NCI-H128 (cell line): ENCODE measurements at regions not wholly inside any gene's neighbourhood (a gene's known extent, or its start where the extent isn't known, plus 50 kb on each side); places are given as distances from the start of the nearest gene placed in this dataset.

Source experiments
- DNase-seq: peaks from one replicate; lab custom pipeline; 2025; ENCODE audit not compliant: unreplicated experiment; lab: John Stamatoyannopoulos, UW

- DNase-seq, result no peak
Measured at GRCh38 chr15:69902414-69903062, 195.2 kb downstream of the TLE3 start.

GRCh38 chr15:69903470-69904469, 193.9 kb downstream of the TLE3 start:
- DNase-seq, result no peak

- DNase-seq, result no peak
Measured at GRCh38 chr15:69906256-69907185, 191.2 kb downstream of the TLE3 start.

GRCh38 chr15:69908060-69908459, 189.7 kb downstream of the TLE3 start:
- no peak for DNase-seq

- no peak for DNase-seq
Measured at GRCh38 chr15:69908590-69909420, 188.9 kb downstream of the TLE3 start.

- DNase-seq, result no peak
Measured at GRCh38 chr15:69909719-69910444, 187.8 kb downstream of the TLE3 start.

GRCh38 chr15:69910514-69910913, 187.2 kb downstream of the TLE3 start:
- DNase-seq, result no peak

- DNase-seq, result no peak
Measured at GRCh38 chr15:69912116-69912515, 185.6 kb downstream of the TLE3 start.

GRCh38 chr15:69914040-69914439, 183.7 kb downstream of the TLE3 start:
- no peak for DNase-seq

- DNase-seq, result no peak
Measured at GRCh38 chr15:69914960-69915359, 182.8 kb downstream of the TLE3 start.

GRCh38 chr15:69916169-69916785, 181.4 kb downstream of the TLE3 start:
- no peak for DNase-seq

GRCh38 chr15:69917056-69917455, 180.7 kb downstream of the TLE3 start:
- DNase-seq, result no peak

GRCh38 chr15:69919816-69920215, 177.9 kb downstream of the TLE3 start:
- DNase-seq, result no peak

- DNase-seq, result no peak
Measured at GRCh38 chr15:69920221-69920620, 177.5 kb downstream of the TLE3 start.

GRCh38 chr15:69921626-69922619, 175.8 kb downstream of the TLE3 start:
- no peak for DNase-seq

- no peak for DNase-seq
Measured at GRCh38 chr15:69924531-69924930, 173.2 kb downstream of the TLE3 start.

GRCh38 chr15:69926006-69926405, 171.7 kb downstream of the TLE3 start:
- DNase-seq, result no peak

- DNase-seq, result no peak
Measured at GRCh38 chr15:69926721-69927120, 171.0 kb downstream of the TLE3 start.
